ENCODE measurements at regions not wholly inside any gene's neighbourhood (a gene's known extent, or its start where the extent isn't known, plus 50 kb on each side); places are given as distances from the start of the nearest gene placed in this dataset.

DNA sequence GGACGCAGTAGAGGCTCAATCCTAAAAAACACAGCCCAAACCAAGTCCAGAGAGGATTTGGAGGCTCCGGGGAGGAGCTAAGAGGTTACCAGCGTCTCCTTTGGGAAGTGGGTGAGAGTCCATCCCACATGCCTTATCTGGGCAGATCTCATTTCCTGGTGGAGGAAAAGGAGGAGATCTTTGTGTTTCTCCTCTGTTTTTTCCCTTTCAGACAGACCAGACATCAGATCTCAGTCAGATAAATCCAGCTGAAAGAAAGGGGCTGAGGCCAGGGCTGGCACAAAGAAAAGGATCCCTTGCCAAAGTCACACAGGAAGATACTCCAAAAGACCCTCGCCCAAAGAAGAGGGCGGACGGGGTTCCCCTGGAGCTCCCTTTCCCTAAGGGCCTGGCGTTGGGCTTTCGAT, 58.3 kb upstream of the COMTD1 start:
- no peak for DNase-seq

- no peak for DNase-seq
These were observed 57.7 kb upstream of the COMTD1 start for GRCh38 chr10:75293446-75293820.

DNA sequence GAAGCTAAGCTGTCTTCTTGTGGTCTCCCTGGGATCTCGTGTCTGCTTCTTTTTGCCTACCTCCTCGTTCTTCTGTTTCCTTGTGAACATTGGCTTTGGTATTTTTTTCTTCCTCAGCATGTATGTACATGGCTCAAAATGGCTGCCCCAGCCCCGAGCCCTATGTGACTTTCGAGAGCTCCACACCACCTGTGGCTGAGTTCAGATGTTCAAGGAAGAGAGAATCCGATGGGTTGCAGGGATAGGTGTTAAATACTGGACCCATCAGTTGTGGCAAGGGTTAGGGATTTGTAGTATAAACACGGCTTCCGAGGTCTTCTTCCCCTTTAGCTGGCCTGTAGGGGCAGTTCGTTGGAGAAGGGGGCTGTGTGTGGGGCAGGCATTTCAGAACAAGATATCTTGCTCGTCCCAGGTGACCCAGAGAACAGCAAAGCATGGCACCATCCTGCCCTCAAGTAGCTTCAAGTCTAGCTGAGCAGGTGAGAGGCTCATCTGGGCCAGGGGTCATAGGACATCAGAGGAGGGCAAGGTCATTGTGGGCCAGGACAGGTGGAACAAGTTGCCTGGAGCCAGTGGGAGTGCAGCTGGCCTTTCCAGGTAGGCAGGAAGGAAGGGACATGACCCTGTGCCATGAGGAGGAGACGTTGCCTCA, 57.2 kb upstream of the COMTD1 start:
- DNase-seq: no peak

GRCh38 chr10:75291805-75292204, 56.0 kb upstream of the COMTD1 start:
- no peak for DNase-seq

GRCh38 chr10:75288140-75288711, 52.5 kb upstream of the COMTD1 start:
- DNase-seq: no peak

DNA sequence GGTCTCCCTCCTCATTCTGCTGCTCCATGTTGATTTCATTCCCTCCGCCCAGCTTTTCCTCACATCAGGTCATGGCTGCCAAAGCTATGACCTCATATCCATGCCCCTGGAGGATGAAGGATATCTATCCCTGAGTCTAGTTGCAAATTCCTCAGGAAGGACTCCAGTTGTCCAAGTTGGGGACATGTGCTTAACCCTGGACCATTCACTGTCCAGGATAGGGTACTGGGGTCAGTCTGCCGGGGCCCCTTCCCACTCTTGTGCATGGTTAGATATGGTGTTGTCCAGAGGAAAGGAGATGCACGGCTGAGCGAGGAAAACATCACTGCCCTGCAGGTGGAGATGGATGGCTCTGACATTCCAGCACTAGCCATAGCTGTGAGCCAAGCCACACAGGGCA, 51.9 kb upstream of the COMTD1 start:
- no peak for DNase-seq

DNA sequence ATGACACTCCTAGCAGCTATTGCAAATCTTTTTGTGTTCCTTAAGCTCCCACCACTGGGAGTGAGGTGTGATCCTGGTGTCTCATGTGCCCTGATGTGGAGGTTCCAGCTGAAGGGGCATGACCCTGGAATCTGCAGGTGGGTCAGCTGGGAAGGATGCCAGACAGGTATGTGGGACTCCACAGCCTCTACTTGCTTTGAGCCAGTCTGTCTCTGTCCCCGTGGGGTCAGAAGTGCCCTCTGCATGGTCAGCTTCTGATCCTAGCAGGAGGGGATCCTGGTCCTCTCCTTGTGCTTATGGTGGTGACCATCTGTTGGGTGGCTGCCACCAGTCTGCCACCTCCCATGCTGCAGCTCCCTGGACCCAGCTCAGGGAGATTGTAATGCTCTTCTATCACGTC, 51.1 kb upstream of the COMTD1 start:
- DNase-seq: no peak
